Ramos (cell line): ENCODE measurements at regions not wholly inside any gene's neighbourhood (a gene's known extent, or its start where the extent isn't known, plus 50 kb on each side); places are given as distances from the start of the nearest gene placed in this dataset.

Experiments used
- in situ Hi-C: fragments of 300-500 bp; cut with MboI; formaldehyde crosslinking; loops from one replicate; pipeline ENCODE4 v1.14.3; 2022; ENCODE audit warnings: low sequenced_read_pairs; ENCODE audit not compliant: unreplicated experiment

DNA sequence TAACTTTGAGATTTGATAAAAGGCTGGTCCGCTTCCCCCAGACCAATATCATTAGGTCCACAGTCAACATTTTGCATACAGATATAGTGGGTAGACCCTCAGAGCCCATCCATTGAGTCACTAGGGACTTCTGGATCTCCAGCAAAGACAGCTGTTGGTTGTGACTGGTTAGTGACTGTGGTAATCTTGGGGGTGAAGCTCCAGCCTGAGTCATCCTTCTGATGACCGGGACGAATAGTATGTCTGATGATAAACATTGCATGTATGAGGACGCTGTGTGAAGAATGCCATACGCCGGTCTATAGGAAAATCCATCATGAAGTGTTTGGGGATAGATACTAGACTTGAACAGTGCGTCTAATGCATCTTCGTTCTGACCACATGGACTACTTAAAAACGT lies 307.0 kb downstream of the UQCRFS1 start:
- in situ Hi-C loops = no loop called here

GRCh38 chr19:28899703-28900102 lies 313.2 kb downstream of the UQCRFS1 start:
- in situ Hi-C loops = no loop called here

DNA sequence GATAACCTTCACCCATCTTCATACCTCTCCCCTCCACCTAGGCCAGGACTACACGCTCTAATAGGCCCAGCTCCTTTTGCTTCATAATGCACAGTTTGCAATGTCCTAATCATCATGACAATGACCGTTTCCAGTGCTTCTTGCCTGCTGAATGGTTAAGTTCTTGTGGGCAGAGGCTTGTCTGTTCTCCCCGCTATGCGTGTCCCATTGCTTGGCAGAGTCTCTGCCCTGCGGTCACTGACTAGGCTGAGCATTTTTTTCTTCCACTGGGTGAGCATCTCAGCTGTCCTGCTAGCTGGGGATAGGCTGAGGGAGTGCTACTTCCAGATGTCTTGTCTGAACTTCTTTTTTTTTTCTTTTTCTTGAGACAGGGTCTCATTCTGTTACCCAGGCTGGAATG lies 314.7 kb downstream of the UQCRFS1 start:
- in situ Hi-C loops = no loop called here

DNA sequence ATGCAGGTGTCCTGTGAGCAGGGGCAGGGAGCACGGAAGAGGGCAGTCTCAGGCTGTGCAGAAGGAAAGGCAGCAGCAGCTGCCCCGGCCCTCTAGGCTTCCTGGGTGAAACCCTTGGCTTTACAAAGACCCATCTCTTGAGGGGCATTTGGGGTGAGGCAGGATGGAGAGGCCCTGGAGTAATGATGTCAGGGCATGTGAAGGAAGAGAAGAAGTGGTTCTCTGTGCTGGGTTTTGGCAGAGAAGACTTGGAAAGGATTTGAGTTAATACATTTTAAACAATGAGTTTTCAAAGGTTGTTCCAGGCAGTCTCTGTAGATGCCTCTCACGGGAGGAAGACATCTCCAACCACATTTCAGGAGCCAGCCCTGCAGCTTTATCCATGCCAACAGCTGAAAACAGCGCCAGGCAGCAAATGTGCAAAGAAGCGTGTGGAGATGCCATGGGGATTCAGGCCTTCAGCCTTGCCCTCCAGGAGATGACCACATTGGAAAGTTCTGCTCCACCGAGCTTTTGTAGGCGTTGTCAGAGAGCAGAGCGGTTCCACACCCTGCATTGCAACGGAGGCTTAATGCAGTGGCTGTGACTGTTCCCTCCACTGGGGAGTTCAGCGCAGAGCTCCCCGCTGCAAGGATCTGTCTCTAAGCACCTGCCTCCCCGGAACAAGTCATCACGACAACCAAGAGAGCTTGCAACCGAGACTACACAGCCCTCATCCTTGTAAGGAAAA lies 322.8 kb downstream of the UQCRFS1 start:
- in situ Hi-C loops = no loop called here

DNA sequence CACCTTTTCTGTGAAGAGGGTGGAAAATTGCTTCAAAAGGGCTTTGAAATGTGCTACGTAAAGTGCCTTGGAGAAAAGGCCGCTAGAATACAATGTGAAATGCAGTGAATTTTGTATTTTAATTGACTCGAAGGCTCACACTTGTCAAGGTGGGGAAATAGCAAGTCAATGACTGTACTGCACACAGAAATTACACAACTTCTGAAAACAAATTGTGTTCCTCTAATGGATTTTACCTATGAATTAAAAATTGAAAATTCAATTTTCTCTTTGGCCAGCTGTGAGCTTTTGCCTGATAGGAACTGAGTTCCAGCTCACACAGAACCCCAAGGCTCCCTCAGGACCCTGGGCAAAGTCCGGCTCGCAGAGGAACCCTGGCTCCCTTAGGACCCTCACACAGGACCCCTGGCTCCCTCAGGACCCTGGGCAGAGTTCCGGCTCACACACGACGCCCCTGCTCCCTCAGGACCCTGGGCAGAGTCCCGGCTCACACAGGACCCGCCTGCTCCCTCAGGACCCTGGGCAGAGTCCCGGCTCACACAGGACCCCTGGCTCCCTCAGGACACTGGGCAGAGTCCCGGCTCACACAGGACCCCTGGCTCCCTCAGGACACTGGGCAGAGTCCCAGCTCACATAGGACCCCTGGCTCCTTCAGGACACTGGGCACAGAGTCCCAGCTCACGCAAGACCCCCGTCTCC lies 324.9 kb downstream of the UQCRFS1 start:
- in situ Hi-C loops = no loop called here

DNA sequence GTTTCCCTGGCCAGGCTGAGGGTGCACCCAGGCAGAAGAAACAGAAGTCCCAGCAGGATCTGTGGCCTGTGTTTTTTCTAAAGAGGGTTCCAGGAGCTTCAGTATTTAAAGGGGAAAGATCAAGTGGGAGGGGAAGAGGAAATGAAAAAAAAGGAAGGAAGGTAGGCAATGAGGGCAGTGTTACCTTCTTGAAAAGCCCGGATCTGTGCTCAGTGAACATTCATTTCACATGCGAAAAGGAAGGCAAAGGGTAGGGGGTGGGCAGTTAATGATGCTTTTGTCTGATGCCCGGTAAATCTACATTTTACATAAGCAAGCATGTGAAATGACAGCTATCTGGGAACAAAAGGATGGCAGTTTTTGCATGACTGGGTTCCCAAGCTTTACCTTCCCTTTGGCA lies 326.2 kb downstream of the UQCRFS1 start:
- in situ Hi-C loops = no loop called here

DNA sequence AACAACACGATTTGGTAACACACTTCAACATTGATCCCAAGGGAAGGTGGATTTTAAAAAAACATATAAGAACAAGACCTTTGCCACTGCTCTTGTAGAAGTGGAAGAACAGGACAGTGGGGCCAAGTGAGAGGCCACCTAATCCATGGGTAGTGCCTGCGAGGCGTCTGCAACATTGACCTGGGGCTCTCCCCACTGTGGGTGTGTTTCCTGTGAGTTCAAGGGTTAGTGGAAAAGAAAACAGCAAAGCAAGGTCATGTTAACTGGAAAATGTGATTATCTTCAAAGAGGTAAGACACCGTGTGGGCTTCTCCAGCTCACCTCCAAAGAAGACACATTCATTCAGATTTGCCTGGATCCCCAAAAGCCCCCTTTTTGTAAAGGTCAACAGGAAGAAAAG lies 327.0 kb downstream of the UQCRFS1 start:
- in situ Hi-C loops = no loop called here

DNA sequence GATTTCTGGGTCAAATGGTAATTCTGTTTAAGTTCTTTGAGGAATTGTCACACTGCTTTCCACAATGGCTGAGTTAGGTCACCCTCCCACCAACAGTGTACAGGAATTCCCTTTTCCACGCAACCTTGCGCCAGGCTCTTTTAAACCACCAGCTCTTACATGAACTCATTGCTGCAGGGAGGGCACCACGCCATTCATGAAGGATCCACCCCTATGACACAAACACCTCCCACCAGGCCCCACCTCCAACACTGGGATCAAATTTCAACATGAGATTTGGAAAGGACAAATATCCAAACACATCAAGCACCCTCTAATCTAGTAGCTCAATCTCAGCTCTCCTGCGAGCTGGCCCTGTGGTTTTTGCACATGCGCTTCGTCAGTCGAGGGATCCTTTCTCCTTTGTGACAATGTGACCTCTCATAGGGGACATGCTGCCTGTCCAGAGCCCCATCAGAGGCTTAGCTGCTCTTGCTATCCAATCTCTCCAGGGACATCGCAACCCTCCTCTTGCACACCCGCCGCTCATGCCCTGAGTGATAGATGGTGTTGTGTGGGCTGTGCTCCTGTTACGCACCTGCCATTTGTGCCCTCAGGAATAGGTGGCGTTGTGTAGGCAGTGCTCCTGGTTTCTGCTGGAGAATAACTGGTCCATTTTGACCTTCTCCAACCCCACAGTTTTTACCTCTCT lies 328.0 kb downstream of the UQCRFS1 start:
- in situ Hi-C loops = no loop called here

DNA sequence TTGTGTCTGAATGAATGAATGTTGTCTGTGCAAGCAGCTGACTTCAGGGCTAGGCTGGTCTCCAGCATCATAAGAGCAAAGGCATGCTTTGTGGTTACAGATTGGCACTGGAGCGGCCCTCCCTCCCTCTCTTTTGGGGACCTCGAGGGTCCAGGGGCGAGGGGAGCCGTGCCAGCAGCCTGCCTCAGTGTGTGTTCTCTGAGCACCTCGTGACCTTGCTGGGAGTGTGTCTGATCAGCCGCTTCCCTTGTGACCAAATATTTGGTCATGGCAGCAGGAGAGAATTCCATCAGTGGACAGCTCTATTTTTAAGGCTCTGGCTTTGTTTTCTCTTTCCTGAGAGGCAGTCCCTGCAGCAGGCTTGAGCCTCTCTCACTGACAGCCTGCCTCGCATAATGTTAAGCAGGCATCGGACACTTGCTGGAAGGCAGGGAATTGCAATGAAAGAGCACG lies 329.7 kb downstream of the UQCRFS1 start:
- in situ Hi-C loops = no loop called here

DNA sequence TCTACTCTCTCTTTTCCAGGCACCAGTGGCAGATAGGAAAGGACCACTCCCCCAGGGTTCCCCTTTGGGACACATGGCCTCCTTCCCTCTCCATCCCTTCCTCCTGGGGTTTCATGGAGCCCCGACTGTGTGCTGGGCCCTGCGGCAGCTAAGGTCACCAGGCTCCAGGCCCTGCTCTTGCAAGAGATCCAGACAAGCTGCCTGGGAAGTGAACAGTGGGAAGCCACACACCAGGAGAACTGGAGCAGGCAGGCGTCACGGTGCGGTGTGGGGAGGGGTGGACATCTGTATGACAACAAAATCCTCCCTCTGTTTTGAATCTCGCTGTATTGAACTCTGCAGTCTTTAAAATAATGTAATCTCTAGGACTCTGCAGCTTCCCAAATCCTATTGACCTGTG lies 330.1 kb downstream of the UQCRFS1 start:
- in situ Hi-C loops = no loop called here

- in situ Hi-C loops = no loop called here
Measured at GRCh38 chr19:28881616-28882015, 331.3 kb downstream of the UQCRFS1 start.

DNA sequence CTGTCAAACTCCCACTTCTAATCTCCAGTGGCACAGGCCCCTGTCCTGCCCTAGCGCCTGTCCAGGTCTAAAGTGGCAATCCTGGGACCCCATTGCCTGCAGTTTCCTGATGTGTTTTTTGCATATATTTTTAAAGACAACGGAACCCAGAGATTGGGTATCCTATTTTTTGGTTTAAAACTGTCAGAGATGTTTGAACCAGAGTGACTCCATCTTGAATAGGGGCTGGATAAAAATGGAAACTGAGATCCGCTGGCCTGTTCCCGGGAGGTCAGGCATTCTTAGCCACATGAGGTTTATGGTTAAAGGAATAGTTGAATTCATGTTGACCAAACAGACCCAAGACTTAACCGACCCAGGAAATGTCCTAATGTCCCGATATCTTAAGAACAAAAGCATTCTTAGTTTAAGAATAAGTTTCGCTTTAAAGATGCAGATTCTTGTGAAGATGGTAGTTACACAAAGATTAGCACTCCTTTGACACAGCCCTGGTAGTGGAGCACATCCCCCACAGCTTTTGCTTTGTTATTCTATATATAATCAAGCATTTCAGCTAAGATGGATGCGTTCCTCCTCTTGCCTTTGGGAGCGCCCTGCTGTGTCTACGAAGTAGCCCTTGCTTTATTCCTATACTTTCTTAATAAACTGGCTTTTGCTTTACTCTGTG lies 332.1 kb downstream of the UQCRFS1 start:
- in situ Hi-C loops = no loop called here

GRCh38 chr19:28878862-28879566 lies 333.9 kb downstream of the UQCRFS1 start:
- in situ Hi-C loops = no loop called here

GRCh38 chr19:28876609-28877123 lies 336.3 kb downstream of the UQCRFS1 start:
- in situ Hi-C loops = no loop called here

DNA sequence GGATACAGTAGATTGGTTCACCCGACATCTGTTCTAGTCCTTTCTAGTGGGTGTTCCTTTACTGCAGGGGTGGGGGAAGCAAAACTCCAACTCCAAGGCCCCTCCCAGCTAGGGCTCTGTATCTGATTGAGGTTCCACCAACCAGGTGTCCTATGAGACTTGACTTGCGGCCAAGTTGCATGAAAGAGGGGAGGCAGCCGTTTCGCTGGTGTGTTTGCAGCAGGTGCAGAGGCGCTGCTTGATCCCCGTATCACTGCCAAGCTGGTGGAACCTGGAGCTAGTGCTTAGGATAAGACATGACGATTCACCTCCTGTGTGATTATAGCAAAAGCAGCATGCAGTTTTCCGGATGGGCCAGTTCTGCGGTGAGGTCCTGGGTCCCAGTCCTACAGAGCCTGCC lies 338.2 kb downstream of the UQCRFS1 start:
- in situ Hi-C loops = no loop called here

DNA sequence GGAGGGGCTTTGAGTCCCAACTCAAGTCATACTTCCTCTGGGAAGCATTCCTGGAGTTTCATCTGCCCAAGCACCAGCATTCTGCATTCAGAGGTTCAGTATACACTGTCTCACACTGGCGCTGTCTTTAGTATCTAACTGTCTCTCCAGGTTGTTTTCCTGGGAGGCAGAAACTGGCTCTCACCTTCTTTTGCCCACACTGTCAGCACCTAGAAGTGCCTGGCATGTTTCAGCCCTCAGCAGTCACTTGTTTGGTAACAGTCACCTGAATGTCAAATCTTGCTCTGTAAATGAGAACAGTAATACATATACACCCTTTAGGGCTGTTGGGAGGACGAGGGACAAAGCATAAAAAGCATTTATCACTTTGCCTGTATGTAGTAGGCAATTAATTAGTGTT lies 339.6 kb downstream of the UQCRFS1 start:
- in situ Hi-C loops = no loop called here

GRCh38 chr19:28871099-28871725 lies 341.7 kb downstream of the UQCRFS1 start:
- in situ Hi-C loops = no loop called here

DNA sequence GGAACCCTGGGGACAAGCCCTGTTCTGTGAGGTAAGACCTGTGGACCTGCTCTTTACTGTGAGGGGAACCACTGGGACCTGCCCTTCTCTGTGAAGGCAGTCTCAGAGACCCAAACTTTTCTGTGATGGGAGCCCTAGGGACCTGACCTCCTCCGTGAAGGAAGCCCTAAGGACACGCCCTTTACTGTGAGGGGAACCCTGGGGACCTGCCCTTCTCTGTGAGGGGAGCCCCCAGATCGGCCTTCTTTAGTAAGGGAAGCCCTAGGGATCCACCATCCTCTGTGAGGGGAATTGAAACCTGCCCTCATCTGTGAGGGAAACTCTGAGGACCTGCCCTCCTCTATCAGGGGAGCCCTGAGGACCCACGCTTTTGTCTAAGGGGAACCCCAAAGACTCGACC lies 343.5 kb downstream of the UQCRFS1 start:
- in situ Hi-C loops = no loop called here

- in situ Hi-C loops = no loop called here
Measured at GRCh38 chr19:28868836-28869235, 344.1 kb downstream of the UQCRFS1 start.

DNA sequence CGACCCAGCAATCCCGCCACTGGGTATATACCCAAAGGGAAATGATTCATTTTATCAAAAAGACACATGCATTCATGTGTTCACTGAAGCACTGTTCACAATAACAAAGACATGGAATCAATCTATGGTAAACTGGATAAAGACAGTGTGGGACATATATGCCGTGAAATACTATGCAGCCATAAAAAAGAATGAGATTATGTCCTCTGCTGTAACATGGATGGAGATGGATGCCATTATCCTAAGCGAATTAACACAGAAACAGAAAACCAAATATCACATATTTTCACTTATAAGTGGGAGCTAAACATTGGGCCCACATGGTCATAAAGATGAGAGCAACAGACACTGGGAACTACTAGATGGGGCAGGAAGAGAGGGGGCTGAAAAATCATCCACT lies 345.0 kb downstream of the UQCRFS1 start:
- in situ Hi-C loops = no loop called here
